ENCODE measurements at regions not wholly inside any gene's neighbourhood (a gene's known extent, or its start where the extent isn't known, plus 50 kb on each side); places are given as distances from the start of the nearest gene placed in this dataset.

- intact Hi-C loops (cut with DNase I), result no loop called here
- no peak for DNase-seq (ENCODE audit: low spot score)
Measured at GRCh38 chr10:128610113-128610512, 483.9 kb upstream of the MKI67 start.

- DNase-seq (ENCODE audit: low spot score), result no peak
- intact Hi-C loops (cut with DNase I), result no loop called here
Measured at GRCh38 chr10:128612195-128612594, 486.0 kb upstream of the MKI67 start.

- no peak for DNase-seq (ENCODE audit: low spot score)
- intact Hi-C loops (cut with DNase I), result no loop called here
Measured at GRCh38 chr10:128612631-128613030, 486.4 kb upstream of the MKI67 start.

- intact Hi-C loops (cut with DNase I), result no loop called here
- no peak for DNase-seq (ENCODE audit: low spot score)
Measured at GRCh38 chr10:128614016-128614605, 487.9 kb upstream of the MKI67 start.

GRCh38 chr10:128614802-128615553 lies 488.8 kb upstream of the MKI67 start:
- intact Hi-C loops (cut with DNase I), result no loop called here
- DNase-seq (ENCODE audit: low spot score), result no peak

- no peak for DNase-seq (ENCODE audit: low spot score)
- intact Hi-C loops (cut with DNase I), result no loop called here
Measured at GRCh38 chr10:128617532-128617931, 491.3 kb upstream of the MKI67 start.

GRCh38 chr10:128622706-128623105 lies 496.5 kb upstream of the MKI67 start:
- intact Hi-C loops (cut with DNase I), result no loop called here

GRCh38 chr10:128623776-128624175 lies 497.6 kb upstream of the MKI67 start:
- intact Hi-C loops (cut with DNase I), result no loop called here
- DNase-seq (ENCODE audit: low spot score), result no peak

More at GRCh38 chr10:128622706-128623105, 496.5 kb upstream of the MKI67 start:
- no peak for DNase-seq (ENCODE audit: low spot score)

- DNase-seq (ENCODE audit: low spot score), result no peak
- intact Hi-C loops (cut with DNase I), result no loop called here
Measured at GRCh38 chr10:128624656-128625530, 498.7 kb upstream of the MKI67 start.

- intact Hi-C loops (cut with DNase I), result no loop called here
- no peak for DNase-seq (ENCODE audit: low spot score)
Measured at GRCh38 chr10:128625926-128626325, 499.7 kb upstream of the MKI67 start.

GRCh38 chr10:128626397-128627000 lies 500.3 kb upstream of the MKI67 start:
- no peak for DNase-seq (ENCODE audit: low spot score)
- intact Hi-C loops (cut with DNase I), result no loop called here

- DNase-seq (ENCODE audit: low spot score), result no peak
- intact Hi-C loops (cut with DNase I), result no loop called here
Measured at GRCh38 chr10:128627811-128628210, 501.6 kb upstream of the MKI67 start.

- intact Hi-C loops (cut with DNase I), result no loop called here
- no peak for DNase-seq (ENCODE audit: low spot score)
Measured at GRCh38 chr10:128628252-128628651, 502.0 kb upstream of the MKI67 start.

- intact Hi-C loops (cut with DNase I), result loop anchor here (5.0 kb wide), 2 partner anchors 228 to 1343 kb away; no protein-coding TSS in a partner anchor
- no peak for DNase-seq (ENCODE audit: low spot score)
Measured at GRCh38 chr10:128629111-128630096, 503.2 kb upstream of the MKI67 start.

GRCh38 chr10:128630787-128631252 lies 504.6 kb upstream of the MKI67 start:
- intact Hi-C loops (cut with DNase I), result loop anchor here (5.0 kb wide), 2 partner anchors 226 to 1341 kb away; no protein-coding TSS in a partner anchor
- no peak for DNase-seq (ENCODE audit: low spot score)

- intact Hi-C loops (cut with DNase I), result loop anchor here (5.0 kb wide), 2 partner anchors 225 to 1340 kb away; no protein-coding TSS in a partner anchor
- DNase-seq (ENCODE audit: low spot score), result no peak
Measured at GRCh38 chr10:128631801-128632241, 505.6 kb upstream of the MKI67 start.

GRCh38 chr10:128632694-128633093 lies 506.5 kb upstream of the MKI67 start:
- no peak for DNase-seq (ENCODE audit: low spot score)
- intact Hi-C loops (cut with DNase I), result loop anchor here (5.0 kb wide), 2 partner anchors 225 to 1340 kb away; no protein-coding TSS in a partner anchor

GRCh38 chr10:128633864-128634540 lies 507.8 kb upstream of the MKI67 start:
- intact Hi-C loops (cut with DNase I), result loop anchor here (5.0 kb wide), 2 partner anchors 223 to 1338 kb away; no protein-coding TSS in a partner anchor
- no peak for DNase-seq (ENCODE audit: low spot score)

Data from cardiac septum (tissue), 1 donor.